ENCODE measurements at regions not wholly inside any gene's neighbourhood (a gene's known extent, or its start where the extent isn't known, plus 50 kb on each side); places are given as distances from the start of the nearest gene placed in this dataset.

DNA sequence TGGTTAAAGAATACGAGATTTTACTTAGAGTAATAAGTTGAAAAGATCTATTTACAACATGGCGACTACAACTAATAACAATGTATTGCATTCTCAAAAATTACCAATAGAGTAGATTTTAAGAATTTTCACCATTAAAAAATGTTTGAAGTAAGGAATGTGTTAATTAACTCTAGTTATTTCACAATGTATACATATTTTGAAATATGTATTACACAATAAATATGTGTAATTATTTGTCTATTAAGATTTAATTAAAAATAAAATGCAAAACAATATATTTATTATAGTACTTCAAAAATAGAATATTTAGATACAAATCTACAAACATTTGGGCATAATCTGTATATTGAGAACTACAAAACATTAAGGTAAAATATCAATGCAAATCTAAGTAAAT lies 1326.3 kb upstream of the CDH6 start:
- TF ChIP-seq FOXM1 (IDR thresholded peaks at IDR 0.05; ENCODE audit: low read depth) (no peak), EZH2phosphoT487 (IDR thresholded peaks at IDR 0.05; ENCODE audit: borderline replicate concordance, low read depth) (no peak), SMC3 (IDR thresholded peaks at IDR 0.05; ENCODE audit: low read depth, low read length) (no peak), FOSL2 (IDR thresholded peaks at IDR 0.05; ENCODE audit: borderline replicate concordance, low read depth) (no peak), RFX5 (IDR thresholded peaks at IDR 0.05; ENCODE audit: low read length) (no peak), SIN3A (IDR thresholded peaks at IDR 0.05; ENCODE audit: borderline replicate concordance, low read depth, low read length) (no peak), TAF1 (IDR thresholded peaks at IDR 0.05; ENCODE audit: borderline replicate concordance, low read depth, low read length) (no peak)
- TF ChIP-seq, protein P1, sequence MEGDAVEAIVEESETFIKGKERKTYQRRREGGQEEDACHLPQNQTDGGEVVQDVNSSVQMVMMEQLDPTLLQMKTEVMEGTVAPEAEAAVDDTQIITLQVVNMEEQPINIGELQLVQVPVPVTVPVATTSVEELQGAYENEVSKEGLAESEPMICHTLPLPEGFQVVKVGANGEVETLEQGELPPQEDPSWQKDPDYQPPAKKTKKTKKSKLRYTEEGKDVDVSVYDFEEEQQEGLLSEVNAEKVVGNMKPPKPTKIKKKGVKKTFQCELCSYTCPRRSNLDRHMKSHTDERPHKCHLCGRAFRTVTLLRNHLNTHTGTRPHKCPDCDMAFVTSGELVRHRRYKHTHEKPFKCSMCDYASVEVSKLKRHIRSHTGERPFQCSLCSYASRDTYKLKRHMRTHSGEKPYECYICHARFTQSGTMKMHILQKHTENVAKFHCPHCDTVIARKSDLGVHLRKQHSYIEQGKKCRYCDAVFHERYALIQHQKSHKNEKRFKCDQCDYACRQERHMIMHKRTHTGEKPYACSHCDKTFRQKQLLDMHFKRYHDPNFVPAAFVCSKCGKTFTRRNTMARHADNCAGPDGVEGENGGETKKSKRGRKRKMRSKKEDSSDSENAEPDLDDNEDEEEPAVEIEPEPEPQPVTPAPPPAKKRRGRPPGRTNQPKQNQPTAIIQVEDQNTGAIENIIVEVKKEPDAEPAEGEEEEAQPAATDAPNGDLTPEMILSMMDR (IDR thresholded peaks at IDR 0.05): no peak
- Histone ChIP-seq H3K79me2 (ENCODE audit: insufficient read depth) (no peaks in the 10 kb centered on the region), H3K4me2 (no peak overlapping the region), H3K4me3 (ENCODE audit: low read depth in 2 of 2, low read length in 1 of 2) (no peak overlapping the region), H3F3A (replicated peaks; ENCODE audit: insufficient read depth) (no peaks in the 10 kb centered on the region), H3K9me3 (no peaks in the 10 kb centered on the region), H3K36me3 (replicated peaks in 1 of 2; ENCODE audit: control insufficient read depth in 1 of 2, insufficient read depth in 2 of 2, low read length in 1 of 2) (no peaks in the 10 kb centered on the region), H3K9ac (no peak overlapping the region), H3K27me3 (ENCODE audit: insufficient read depth) (no peaks in the 10 kb centered on the region), H3K9me2 (no peaks in the 10 kb centered on the region), H4K20me1 (ENCODE audit: insufficient read depth) (no peaks in the 10 kb centered on the region), H2AFZ (ENCODE audit: low read depth) (no peak overlapping the region), H3K4me1 (ENCODE audit: control insufficient read depth in 1 of 2, insufficient read depth in 2 of 2, low read depth in 1 of 2, low read length in 1 of 2) (no peaks in the 10 kb centered on the region), H3K27ac (ENCODE audit: low read depth in 2 of 2, low read length in 1 of 2) (no peak overlapping the region)
- CTCF ChIA-PET: interaction anchor here (0.6 kb wide), 1 partner anchor 1526 kb away, joined by 3 read pairs; no protein-coding TSS in a partner anchor
- POLR2A ChIA-PET: no interaction called here
- no peak for DNase-seq
- 5% methylated on average over 2 of the region's 2 CpGs for WGBS (ENCODE audit: low lambda C conversion rate)

DNA sequence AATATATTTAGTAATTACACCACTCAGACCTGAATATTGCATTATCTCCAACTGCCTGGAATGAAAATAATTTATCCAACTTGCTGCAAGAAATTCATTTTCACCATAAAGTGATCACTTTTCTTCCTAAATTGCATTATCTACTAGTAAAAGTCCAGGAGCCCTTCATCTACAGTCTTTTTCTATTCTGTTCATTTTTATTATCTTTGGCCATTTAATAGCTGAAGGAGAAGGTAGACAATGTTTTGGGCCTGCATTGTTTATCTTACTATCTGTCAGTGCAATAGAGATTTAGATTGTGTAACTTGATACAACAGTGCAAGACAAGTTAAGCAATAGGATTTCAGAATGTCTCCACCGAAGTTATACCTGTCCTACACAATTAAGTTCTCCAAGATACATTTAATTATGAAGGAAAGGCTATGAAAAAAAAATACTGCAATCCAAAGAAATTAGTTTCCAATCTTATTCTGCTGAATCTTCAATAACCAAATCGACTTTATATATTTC lies 1339.7 kb upstream of the CDH6 start:
- no peaks in the 10 kb centered on the region for H3F3A ChIP-seq (replicated peaks; ENCODE audit: insufficient read depth)
- no peaks in the 10 kb centered on the region for H3K9me3 ChIP-seq
- H3K36me3 ChIP-seq (replicated peaks in 1 of 2; ENCODE audit: control insufficient read depth in 1 of 2, insufficient read depth in 2 of 2, low read length in 1 of 2): no peaks in the 10 kb centered on the region
- no peak for DNase-seq
- no peaks in the 10 kb centered on the region for H3K27me3 ChIP-seq (ENCODE audit: insufficient read depth)
- no peak overlapping the region for H3K4me2 ChIP-seq
- ChIA-PET CTCF (no interaction called here), POLR2A (no interaction called here)
- no peak overlapping the region for H3K4me3 ChIP-seq (ENCODE audit: low read depth in 2 of 2, low read length in 1 of 2)
- H4K20me1 ChIP-seq (ENCODE audit: insufficient read depth): no peaks in the 10 kb centered on the region
- no peaks in the 10 kb centered on the region for H3K4me1 ChIP-seq (ENCODE audit: control insufficient read depth in 1 of 2, insufficient read depth in 2 of 2, low read depth in 1 of 2, low read length in 1 of 2)
- no peak overlapping the region for H3K27ac ChIP-seq (ENCODE audit: low read depth in 2 of 2, low read length in 1 of 2)
- H3K79me2 ChIP-seq (ENCODE audit: insufficient read depth): no peaks in the 10 kb centered on the region
- TF ChIP-seq FOXJ3 (CRISPR knock-in tag; IDR thresholded peaks at IDR 0.05) (no peak), TEAD4 (IDR thresholded peaks at IDR 0.05; ENCODE audit: borderline replicate concordance, insufficient read depth) (no peak), RFX5 (IDR thresholded peaks at IDR 0.05; ENCODE audit: low read length) (no peak), EP300 (IDR thresholded peaks at IDR 0.05; ENCODE audit: borderline replicate concordance in 1 of 2, low read depth in 1 of 2, low read length in 1 of 2) (no peak), NRF1 (IDR thresholded peaks at IDR 0.05; ENCODE audit: low read depth, low read length) (no peak), YY1 (IDR thresholded peaks at IDR 0.05; ENCODE audit: low read depth) (no peak), SMC3 (IDR thresholded peaks at IDR 0.05; ENCODE audit: low read depth, low read length) (no peak), EZH2phosphoT487 (IDR thresholded peaks at IDR 0.05; ENCODE audit: borderline replicate concordance, low read depth) (no peak), RCOR1 (IDR thresholded peaks at IDR 0.05; ENCODE audit: low read length) (no peak), MXI1 (IDR thresholded peaks at IDR 0.05; ENCODE audit: low read depth, low read length) (no peak), FOSL2 (IDR thresholded peaks at IDR 0.05; ENCODE audit: borderline replicate concordance, low read depth) (no peak), JUND (IDR thresholded peaks at IDR 0.05) (no peak), RAD21 (IDR thresholded peaks at IDR 0.05; ENCODE audit: low read length) (no peak), ELF1 (IDR thresholded peaks at IDR 0.05) (no peak), RXRA (IDR thresholded peaks at IDR 0.05; ENCODE audit: borderline replicate concordance, low read depth) (no peak), NFIC (IDR thresholded peaks at IDR 0.05; ENCODE audit: borderline replicate concordance) (no peak)
- TF ChIP-seq, protein P2, sequence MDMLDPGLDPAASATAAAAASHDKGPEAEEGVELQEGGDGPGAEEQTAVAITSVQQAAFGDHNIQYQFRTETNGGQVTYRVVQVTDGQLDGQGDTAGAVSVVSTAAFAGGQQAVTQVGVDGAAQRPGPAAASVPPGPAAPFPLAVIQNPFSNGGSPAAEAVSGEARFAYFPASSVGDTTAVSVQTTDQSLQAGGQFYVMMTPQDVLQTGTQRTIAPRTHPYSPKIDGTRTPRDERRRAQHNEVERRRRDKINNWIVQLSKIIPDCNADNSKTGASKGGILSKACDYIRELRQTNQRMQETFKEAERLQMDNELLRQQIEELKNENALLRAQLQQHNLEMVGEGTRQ (IDR thresholded peaks at IDR 0.05; ENCODE audit: borderline replicate concordance, low read depth, low read length): no peak
- TF ChIP-seq, protein P3, sequence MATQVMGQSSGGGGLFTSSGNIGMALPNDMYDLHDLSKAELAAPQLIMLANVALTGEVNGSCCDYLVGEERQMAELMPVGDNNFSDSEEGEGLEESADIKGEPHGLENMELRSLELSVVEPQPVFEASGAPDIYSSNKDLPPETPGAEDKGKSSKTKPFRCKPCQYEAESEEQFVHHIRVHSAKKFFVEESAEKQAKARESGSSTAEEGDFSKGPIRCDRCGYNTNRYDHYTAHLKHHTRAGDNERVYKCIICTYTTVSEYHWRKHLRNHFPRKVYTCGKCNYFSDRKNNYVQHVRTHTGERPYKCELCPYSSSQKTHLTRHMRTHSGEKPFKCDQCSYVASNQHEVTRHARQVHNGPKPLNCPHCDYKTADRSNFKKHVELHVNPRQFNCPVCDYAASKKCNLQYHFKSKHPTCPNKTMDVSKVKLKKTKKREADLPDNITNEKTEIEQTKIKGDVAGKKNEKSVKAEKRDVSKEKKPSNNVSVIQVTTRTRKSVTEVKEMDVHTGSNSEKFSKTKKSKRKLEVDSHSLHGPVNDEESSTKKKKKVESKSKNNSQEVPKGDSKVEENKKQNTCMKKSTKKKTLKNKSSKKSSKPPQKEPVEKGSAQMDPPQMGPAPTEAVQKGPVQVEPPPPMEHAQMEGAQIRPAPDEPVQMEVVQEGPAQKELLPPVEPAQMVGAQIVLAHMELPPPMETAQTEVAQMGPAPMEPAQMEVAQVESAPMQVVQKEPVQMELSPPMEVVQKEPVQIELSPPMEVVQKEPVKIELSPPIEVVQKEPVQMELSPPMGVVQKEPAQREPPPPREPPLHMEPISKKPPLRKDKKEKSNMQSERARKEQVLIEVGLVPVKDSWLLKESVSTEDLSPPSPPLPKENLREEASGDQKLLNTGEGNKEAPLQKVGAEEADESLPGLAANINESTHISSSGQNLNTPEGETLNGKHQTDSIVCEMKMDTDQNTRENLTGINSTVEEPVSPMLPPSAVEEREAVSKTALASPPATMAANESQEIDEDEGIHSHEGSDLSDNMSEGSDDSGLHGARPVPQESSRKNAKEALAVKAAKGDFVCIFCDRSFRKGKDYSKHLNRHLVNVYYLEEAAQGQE (IDR thresholded peaks at IDR 0.05; ENCODE audit: low read depth, low read length): no peak
- no peak overlapping the region for H3K9ac ChIP-seq
- 0% methylated on average over 2 of the region's 2 CpGs for WGBS (ENCODE audit: low lambda C conversion rate)
- no peaks in the 10 kb centered on the region for H3K9me2 ChIP-seq
- no peak overlapping the region for H2AFZ ChIP-seq (ENCODE audit: low read depth)

Data from SK-N-SH (cell line).